Suprapubic skin (tissue), 3 donors: ENCODE measurements at regions not wholly inside any gene's neighbourhood (a gene's known extent, or its start where the extent isn't known, plus 50 kb on each side); places are given as distances from the start of the nearest gene placed in this dataset.

Experiments used
- EP300 ChIP-seq: sonication (generic); formaldehyde crosslinking; IDR thresholded peaks from one replicate; pipeline ENCODE4 v1.6.1; 2017; ENCODE audit warnings: antibody characterized with exemption
- POLR2A ChIP-seq, 2 donors: fragments of 450-650 bp; IDR thresholded peaks; one replicate each; pipeline ENCODE4 v1.6.1; 2017; ENCODE audit warnings: antibody characterized with exemption in 2 of 2, mild to moderate bottlenecking in 2 of 2, moderate library complexity in 2 of 2
- TF ChIP-seq, protein P1 (sequence below), 2 donors: fragments of 200-600 bp in 1 of 2; fragments of 450-650 bp in 1 of 2; sonication (generic) in 1 of 2; IDR thresholded peaks; one replicate each; pipeline ENCODE4 v1.5.1; 2016 to 2019; ENCODE audit warnings: antibody characterized with exemption in 2 of 2, mild to moderate bottlenecking in 1 of 2, moderate library complexity in 1 of 2

DNA sequence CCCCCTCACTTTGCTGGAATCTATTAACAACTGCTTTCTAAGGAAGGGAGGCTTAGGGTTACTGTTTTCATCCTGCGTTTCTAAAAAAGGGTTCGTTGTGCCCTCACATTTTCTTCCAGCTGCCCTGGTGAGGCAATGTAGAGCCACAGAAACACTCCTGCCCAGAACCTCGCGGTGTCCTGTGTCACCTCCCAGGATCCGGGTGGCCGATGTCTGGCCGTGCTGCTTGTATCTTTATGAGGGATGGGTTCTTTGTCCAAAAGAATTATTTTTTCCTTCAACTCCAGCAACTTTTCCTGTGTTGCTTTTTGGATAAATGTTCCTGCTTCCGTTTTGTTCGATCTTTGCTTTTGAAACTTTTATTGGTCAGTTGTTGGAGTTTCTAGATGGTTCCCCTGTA is 291.8 kb upstream of the HS6ST1 start:
- TF ChIP-seq, protein P1, sequence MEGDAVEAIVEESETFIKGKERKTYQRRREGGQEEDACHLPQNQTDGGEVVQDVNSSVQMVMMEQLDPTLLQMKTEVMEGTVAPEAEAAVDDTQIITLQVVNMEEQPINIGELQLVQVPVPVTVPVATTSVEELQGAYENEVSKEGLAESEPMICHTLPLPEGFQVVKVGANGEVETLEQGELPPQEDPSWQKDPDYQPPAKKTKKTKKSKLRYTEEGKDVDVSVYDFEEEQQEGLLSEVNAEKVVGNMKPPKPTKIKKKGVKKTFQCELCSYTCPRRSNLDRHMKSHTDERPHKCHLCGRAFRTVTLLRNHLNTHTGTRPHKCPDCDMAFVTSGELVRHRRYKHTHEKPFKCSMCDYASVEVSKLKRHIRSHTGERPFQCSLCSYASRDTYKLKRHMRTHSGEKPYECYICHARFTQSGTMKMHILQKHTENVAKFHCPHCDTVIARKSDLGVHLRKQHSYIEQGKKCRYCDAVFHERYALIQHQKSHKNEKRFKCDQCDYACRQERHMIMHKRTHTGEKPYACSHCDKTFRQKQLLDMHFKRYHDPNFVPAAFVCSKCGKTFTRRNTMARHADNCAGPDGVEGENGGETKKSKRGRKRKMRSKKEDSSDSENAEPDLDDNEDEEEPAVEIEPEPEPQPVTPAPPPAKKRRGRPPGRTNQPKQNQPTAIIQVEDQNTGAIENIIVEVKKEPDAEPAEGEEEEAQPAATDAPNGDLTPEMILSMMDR (IDR thresholded peaks at IDR 0.05) = no peak
- no peak for TF ChIP-seq EP300
- TF ChIP-seq POLR2A (IDR thresholded peaks at IDR 0.05) = no peak
